GM21390 (cell line): ENCODE measurements at regions not wholly inside any gene's neighbourhood (a gene's known extent, or its start where the extent isn't known, plus 50 kb on each side); places are given as distances from the start of the nearest gene placed in this dataset.

ENCODE experiments used
- ATAC-seq: cut with Tn5 transposase; IDR thresholded peaks from one replicate; pipeline ENCODE4 v1.9.1; 2021; ENCODE audit not compliant: unreplicated experiment

GRCh38 chr15:95425859-95426258 is 904.6 kb upstream of the NR2F2 start:
- no peak for ATAC-seq

- no peak for ATAC-seq
Observed at GRCh38 chr15:95429345-95429744, 901.2 kb upstream of the NR2F2 start.

GRCh38 chr15:95431518-95431917 is 899.0 kb upstream of the NR2F2 start:
- no peak for ATAC-seq

GRCh38 chr15:95432878-95433405 is 897.6 kb upstream of the NR2F2 start:
- no peak for ATAC-seq

- ATAC-seq = no peak
Observed at GRCh38 chr15:95439922-95440376, 890.6 kb upstream of the NR2F2 start.

GRCh38 chr15:95440712-95441111 is 889.8 kb upstream of the NR2F2 start:
- no peak for ATAC-seq

- no peak for ATAC-seq
Observed at GRCh38 chr15:95442107-95442719, 888.3 kb upstream of the NR2F2 start.

GRCh38 chr15:95444860-95445259 is 885.6 kb upstream of the NR2F2 start:
- no peak for ATAC-seq

GRCh38 chr15:95446854-95447253 is 883.6 kb upstream of the NR2F2 start:
- no peak for ATAC-seq

- no peak for ATAC-seq
Observed at GRCh38 chr15:95447486-95447885, 883.0 kb upstream of the NR2F2 start.

GRCh38 chr15:95448531-95449229 is 881.8 kb upstream of the NR2F2 start:
- no peak for ATAC-seq

GRCh38 chr15:95449230-95449628 is 881.3 kb upstream of the NR2F2 start:
- no peak for ATAC-seq

GRCh38 chr15:95450413-95450812 is 880.1 kb upstream of the NR2F2 start:
- no peak for ATAC-seq

- no peak for ATAC-seq
Observed at GRCh38 chr15:95451938-95452337, 878.6 kb upstream of the NR2F2 start.

- no peak for ATAC-seq
Observed at GRCh38 chr15:95454403-95455262, 875.9 kb upstream of the NR2F2 start.

GRCh38 chr15:95457520-95457919 is 873.0 kb upstream of the NR2F2 start:
- no peak for ATAC-seq

- no peak for ATAC-seq
Observed at GRCh38 chr15:95458721-95459120, 871.8 kb upstream of the NR2F2 start.

GRCh38 chr15:95459273-95459672 is 871.2 kb upstream of the NR2F2 start:
- ATAC-seq = no peak

- no peak for ATAC-seq
Observed at GRCh38 chr15:95464509-95464908, 866.0 kb upstream of the NR2F2 start.

GRCh38 chr15:95468820-95469219 is 861.7 kb upstream of the NR2F2 start:
- ATAC-seq = no peak

- ATAC-seq = no peak
Observed at GRCh38 chr15:95469496-95470000, 861.0 kb upstream of the NR2F2 start.
